GM12878 (cell line): ENCODE measurements at regions not wholly inside any gene's neighbourhood (a gene's known extent, or its start where the extent isn't known, plus 50 kb on each side); places are given as distances from the start of the nearest gene placed in this dataset.

Source experiments
- ATAC-seq: fragments of 200-7000 bp; cut with Tn5 transposase; 3 replicates; pipeline ENCODE4 v1.9.1; 2020; ENCODE audit warnings: mild to moderate bottlenecking, moderate library complexity
- BruUV-seq: library from RNA; stranded (reverse); fragments of 400-500 nt; replicated peaks from 2 replicates; lab custom pipeline; 2021; lab: Mats Ljungman, UMichigan
- CTCF ChIA-PET: fragments of 300-600 bp; sonication (Branson Sonifier 250); formaldehyde crosslinking; extraction: SDS; loops from one replicate; lab custom pipeline; 2021; ENCODE audit warnings: inconsistent platforms; lab: Yijun Ruan, JAX
- POLR2A ChIA-PET: fragments of 350-600 bp; formaldehyde crosslinking; extraction: SDS; loops from one replicate; lab custom pipeline; 2021; ENCODE audit warnings: inconsistent platforms; lab: Charles Lee
- RAD21 ChIA-PET: fragments of 300-600 bp; sonication (Branson Sonifier 250); formaldehyde crosslinking; loops from one replicate; lab custom pipeline; 2023; ENCODE audit warnings: antibody characterized with exemption; ENCODE audit not compliant: unreplicated experiment; lab: Charles Lee
- SMC1A ChIA-PET: fragments of 300-600 bp; sonication (Branson Sonifier 250); formaldehyde crosslinking; loops from one replicate; lab custom pipeline; 2023; ENCODE audit not compliant: unreplicated experiment, uncharacterized antibody; lab: Charles Lee
- DNase-seq: peaks from one replicate; pipeline ENCODE4 v3.0.0-alpha.2; 2011; ENCODE audit warnings: low read depth, low spot score
- FAIRE-seq: peaks from 3 replicates; lab custom pipeline; 2011; peaks lifted over from hg19 to GRCh38; lab: Jason Lieb, UNC
- H2AFZ ChIP-seq: 2 replicates; pipeline ENCODE4 v1.6.0; 2011; ENCODE audit warnings: low read depth, low read length, control low read depth; ENCODE audit not compliant: control insufficient read depth
- H3K27ac ChIP-seq: 2 replicates; pipeline ENCODE4 v1.5.1; 2011; ENCODE audit warnings: control low read depth; ENCODE audit not compliant: control insufficient read depth, insufficient read depth
- H3K27me3 ChIP-seq, 2 experiments: replicated peaks in 1 of 2; 2 replicates each; pipeline versions ENCODE4 v1.6.0 to v1.6.1; 2011; ENCODE audit warnings: low read length in 1 of 2; ENCODE audit not compliant: control insufficient read depth in 2 of 2, insufficient read depth in 2 of 2
- H3K36me3 ChIP-seq, 2 experiments: 2 replicates each; pipeline ENCODE4 v1.5.1; 2011; ENCODE audit warnings: low read length in 1 of 2; ENCODE audit not compliant: control insufficient read depth in 2 of 2, insufficient read depth in 2 of 2
- H3K4me1 ChIP-seq: 2 replicates; pipeline ENCODE4 v1.6.1; 2011; ENCODE audit warnings: mild to moderate bottlenecking, low read length, moderate library complexity, mixed read lengths; ENCODE audit not compliant: control insufficient read depth, insufficient read depth
- H3K4me2 ChIP-seq: 2 replicates; pipeline ENCODE4 v1.6.0; 2011; ENCODE audit warnings: control low read depth; ENCODE audit not compliant: control insufficient read depth, insufficient read depth
- H3K4me3 ChIP-seq: fragments of 200-600 bp; sonication (generic); 2 replicates; pipeline ENCODE4 v1.5.1; 2016
- H3K79me2 ChIP-seq: 2 replicates; pipeline ENCODE4 v1.6.0; 2011; ENCODE audit warnings: low read length; ENCODE audit not compliant: control insufficient read depth, insufficient read depth
- H3K9ac ChIP-seq: 2 replicates; pipeline ENCODE4 v1.8.0; 2011; ENCODE audit warnings: low read length, control low read depth, mixed read lengths; ENCODE audit not compliant: control insufficient read depth, insufficient read depth
- H3K9me3 ChIP-seq: replicated peaks from 3 replicates; pipeline ENCODE4 v1.5.1; 2011; ENCODE audit warnings: mild to moderate bottlenecking, low read length; ENCODE audit not compliant: control insufficient read depth, insufficient read depth
- H4K20me1 ChIP-seq: 2 replicates; pipeline ENCODE4 v1.6.0; 2011; ENCODE audit not compliant: control insufficient read depth, insufficient read depth
- BACH1 ChIP-seq: fragments of 450-650 bp; IDR thresholded peaks from 2 replicates; pipeline ENCODE4 v1.6.1; 2017; ENCODE audit warnings: mild to moderate bottlenecking, borderline replicate concordance
- MYB ChIP-seq: fragments of 150-350 bp; IDR thresholded peaks from 2 replicates; pipeline ENCODE4 v1.6.1; 2014; ENCODE audit warnings: mild to moderate bottlenecking, low read depth, low read length, borderline replicate concordance
- PAX8 ChIP-seq: fragments of 450-650 bp; IDR thresholded peaks from 2 replicates; pipeline ENCODE4 v1.6.1; 2017; ENCODE audit warnings: mild to moderate bottlenecking, moderate library complexity
- RELA ChIP-seq: fragments of 450-650 bp; IDR thresholded peaks from 2 replicates; pipeline ENCODE4 v1.8.0; 2014; ENCODE audit warnings: borderline replicate concordance; ENCODE audit not compliant: partially characterized antibody
- SREBF2 ChIP-seq: IDR thresholded peaks from 2 replicates; pipeline ENCODE4 v1.6.1; 2012; ENCODE audit warnings: mild to moderate bottlenecking, low read length
- TBL1XR1 ChIP-seq: IDR thresholded peaks from 2 replicates; pipeline ENCODE4 v1.6.1; 2012; ENCODE audit warnings: low read depth, low read length, improper control_type of control experiment
- ZBED1 ChIP-seq: IDR thresholded peaks from 2 replicates; pipeline ENCODE4 v1.6.1; 2016; ENCODE audit warnings: borderline replicate concordance
- ZNF687 ChIP-seq: fragments of 450-650 bp; IDR thresholded peaks from 2 replicates; pipeline ENCODE4 v1.6.1; 2017; ENCODE audit warnings: mild to moderate bottlenecking, moderate library complexity
- WGBS: methylation state at CpG from one replicate; pipeline ENCODE4 v1.1.6; 2016; ENCODE audit warnings: low lambda C conversion rate; ENCODE audit not compliant: insufficient replicate concordance, insufficient coverage; ENCODE audit errors: missing lambda C conversion rate; 5-methylcytosine and 5-hydroxymethylcytosine counted together
- in situ Hi-C: fragments of 300-500 bp; cut with MboI; formaldehyde crosslinking; loops from 9 replicates; pipeline ENCODE4 v1.14.3; 2018; ENCODE audit warnings: mixed read lengths
- intact Hi-C: fragments of 100-400 bp; cut with micrococcal nuclease; formaldehyde crosslinking; loops from one replicate; pipeline ENCODE4 v1.14.2; 2022; ENCODE audit not compliant: unreplicated experiment

- 46% methylated on average over 11 of the region's 11 CpGs for WGBS
- Histone ChIP-seq H3K27me3 (no peaks in the 10 kb centered on the region; a peak in 2 of 4 replicates), H3K4me1 (no peaks in the 10 kb centered on the region), H3K27ac (no peak overlapping the region), H3K79me2 (no peaks in the 10 kb centered on the region), H3K4me3 (no peak overlapping the region), H4K20me1 (no peaks in the 10 kb centered on the region), H2AFZ (no peak overlapping the region), H3K9me3 (no peaks in the 10 kb centered on the region), H3K4me2 (no peak overlapping the region), H3K9ac (no peak overlapping the region), H3K36me3 (no peaks in the 10 kb centered on the region)
- no peak for FAIRE-seq
- ChIA-PET POLR2A (interaction anchor here (0.6 kb wide), 1 partner anchor 308 kb away, joined by 4 read pairs; no protein-coding TSS in a partner anchor), SMC1A (interaction anchor here (1.2 kb wide), 1 partner anchor 48 kb away, joined by 3 read pairs; no protein-coding TSS in a partner anchor), RAD21 (interaction anchor here (1.1 kb wide), 1 partner anchor 105 kb away, joined by 3 read pairs; no protein-coding TSS in a partner anchor), CTCF (interaction anchor here (1.1 kb wide), 1 partner anchor 152 kb away, joined by 3 read pairs; no protein-coding TSS in a partner anchor)
- no peak for ATAC-seq
- intact Hi-C loops (no loop called here), in situ Hi-C loops (no loop called here)
- TF ChIP-seq PAX8, result no peak
- TF ChIP-seq RELA, result no peak
- no peak for TF ChIP-seq ZBED1
- no peak for TF ChIP-seq BACH1
- no peak for TF ChIP-seq TBL1XR1
- TF ChIP-seq SREBF2, result no peak
- no peak for TF ChIP-seq MYB
- no peak for TF ChIP-seq ZNF687
- no peak for DNase-seq
- BruUV-seq, result no TSS peak
Observed at GRCh38 chr6:150547502-150548222, 52.0 kb upstream of the PLEKHG1 start.
